ENCODE measurements at regions not wholly inside any gene's neighbourhood (a gene's known extent, or its start where the extent isn't known, plus 50 kb on each side); places are given as distances from the start of the nearest gene placed in this dataset.

- TF ChIP-seq CTCF (IDR thresholded peaks at IDR 0.05) (no peak), POLR2A (IDR thresholded peaks at IDR 0.05) (no peak)
Measured at GRCh38 chr12:13372386-13372785, 175.9 kb downstream of the EMP1 start.
